SW 1271 (cell line): ENCODE measurements at regions not wholly inside any gene's neighbourhood (a gene's known extent, or its start where the extent isn't known, plus 50 kb on each side); places are given as distances from the start of the nearest gene placed in this dataset.
"Not testable (repeated sequence)": the region's sequence is repeated elsewhere in the genome, so short reads cannot be mapped to it uniquely, and the experiment has no call there.

Experiments
- DNase-seq, 2 experiments: peaks; one replicate each; lab custom pipeline; 2025; lab: John Stamatoyannopoulos, UW

DNA sequence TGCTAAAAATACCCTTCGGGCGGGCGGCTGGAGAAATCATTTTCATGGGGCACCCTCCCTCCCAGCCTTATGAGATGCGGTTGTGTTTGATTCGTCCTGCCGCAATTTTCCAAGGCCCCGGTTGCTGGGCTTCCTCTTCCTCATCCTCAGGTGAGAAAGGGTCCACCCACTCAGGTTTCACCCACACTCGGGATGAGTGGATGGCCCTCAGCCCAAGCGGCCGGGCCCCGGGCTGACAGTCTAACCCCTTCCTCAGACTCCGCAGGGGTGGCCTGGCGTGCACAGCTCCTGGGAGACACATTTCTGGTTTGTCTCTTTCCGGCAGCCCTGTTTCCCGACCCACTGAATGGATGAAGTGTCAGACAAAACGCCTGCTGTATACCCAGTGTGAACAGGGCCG is 116.5 kb upstream of the LRPAP1 start:
- no peak for DNase-seq

GRCh38 chr4:3648195-3648594 is 116.0 kb upstream of the LRPAP1 start:
- DNase-seq = no peak

GRCh38 chr4:3647421-3647820 is 115.2 kb upstream of the LRPAP1 start:
- DNase-seq = no peak

DNA sequence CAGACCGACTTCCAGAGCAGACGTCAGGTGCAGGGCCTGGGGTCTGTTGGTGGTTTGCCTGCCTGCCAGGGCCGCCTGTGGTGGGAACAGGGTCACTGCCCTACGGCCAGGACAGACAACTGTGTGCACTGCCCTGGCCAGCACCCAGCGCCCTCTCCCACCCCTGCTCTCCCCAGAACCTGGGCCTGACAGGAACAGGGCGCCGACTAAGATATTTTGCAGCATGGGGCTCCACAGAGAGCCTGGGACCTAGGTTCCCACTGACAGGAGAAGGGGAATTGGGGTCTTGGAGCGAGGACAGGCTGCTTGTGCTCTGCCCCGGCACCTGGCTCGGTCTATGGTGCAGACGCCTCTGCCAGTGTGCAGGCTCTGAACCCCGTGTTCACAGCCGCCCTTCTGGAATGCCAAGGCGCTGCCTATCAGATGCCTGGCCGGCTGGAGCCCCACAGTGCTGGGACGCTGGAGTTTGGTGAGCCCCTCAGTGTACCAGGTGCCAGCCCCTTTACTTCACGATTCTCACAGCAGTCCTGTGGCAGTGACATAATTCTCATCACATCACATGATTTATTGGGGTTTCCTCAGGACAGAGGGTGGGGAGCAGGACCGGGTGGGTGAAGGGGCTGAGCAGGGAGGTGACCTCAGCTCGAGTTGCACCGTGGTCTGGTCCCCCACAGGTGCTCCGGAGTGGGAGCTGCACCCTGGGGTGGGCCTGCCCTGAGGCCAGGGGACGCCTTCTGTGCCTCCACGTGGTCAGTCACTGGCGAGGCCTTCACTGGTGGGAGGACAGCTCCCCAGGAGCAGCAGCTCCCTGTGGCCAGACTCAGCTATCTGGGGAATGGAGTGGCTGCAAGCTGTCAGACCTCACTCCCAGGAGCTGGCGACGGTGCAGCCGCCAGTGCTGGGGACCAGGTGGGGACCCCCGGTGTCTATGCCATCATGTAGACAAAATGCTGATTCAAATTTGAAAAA is 113.8 kb upstream of the LRPAP1 start:
- DNase-seq = no peak

GRCh38 chr4:3644849-3645627 is 112.8 kb upstream of the LRPAP1 start:
- peak in 1 of 2 experiments; percentile 43 for DNase-seq

- DNase-seq = no peak
Measured at GRCh38 chr4:3643518-3644433, 111.6 kb upstream of the LRPAP1 start.

- no peak for DNase-seq
Measured at GRCh38 chr4:3642806-3643517, 110.7 kb upstream of the LRPAP1 start.

DNA sequence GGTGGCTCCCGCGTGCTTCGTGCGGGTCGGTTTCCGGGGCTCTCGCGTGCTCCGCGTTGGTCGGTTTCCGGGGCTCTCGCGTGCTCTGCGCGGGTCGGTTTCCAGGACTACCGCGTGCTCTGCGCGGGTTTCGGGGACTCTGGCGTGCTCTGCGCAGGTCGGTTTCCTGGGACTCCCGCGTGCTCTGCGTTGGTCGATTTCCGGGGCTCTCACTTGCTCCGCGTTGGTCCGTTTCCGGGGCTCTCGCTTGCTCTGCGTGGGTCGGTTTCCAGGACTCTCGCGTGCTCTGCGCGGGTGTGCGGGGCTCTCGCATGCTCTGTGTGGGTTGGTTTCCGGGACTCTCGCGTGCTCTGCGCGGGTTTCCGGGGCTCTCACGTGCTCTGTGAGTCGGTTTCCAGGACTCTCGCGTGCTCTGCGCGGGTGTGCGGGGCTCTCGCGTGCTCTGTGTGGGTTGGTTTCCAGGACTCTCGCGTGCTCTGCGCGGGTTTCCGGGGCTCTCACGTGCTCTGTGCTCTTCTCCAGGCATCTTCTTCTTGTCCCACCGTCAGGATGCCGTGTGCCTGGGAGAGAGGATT is 109.9 kb upstream of the LRPAP1 start:
- no peak for DNase-seq

GRCh38 chr4:3641501-3641900 is 109.3 kb upstream of the LRPAP1 start:
- DNase-seq = no peak

DNA sequence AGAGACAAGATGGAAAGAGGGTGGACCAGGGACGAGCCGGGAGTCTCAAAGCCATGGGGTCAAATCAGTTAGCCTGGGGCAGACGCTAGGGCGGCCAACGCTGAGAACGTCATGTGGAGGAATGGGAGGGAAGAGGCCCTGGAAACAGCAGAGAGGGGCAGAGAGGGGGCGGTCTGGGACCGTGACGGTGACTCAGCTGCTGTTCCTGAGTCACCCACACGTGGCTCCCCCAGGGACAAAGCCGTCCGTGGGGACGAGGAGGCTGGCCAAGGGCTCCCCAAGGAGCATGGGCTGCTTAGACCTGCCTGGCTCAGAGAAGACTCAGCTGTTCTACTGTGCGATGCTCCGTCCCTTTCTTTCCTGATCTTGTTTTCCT is 108.4 kb upstream of the LRPAP1 start:
- DNase-seq = no peak

DNA sequence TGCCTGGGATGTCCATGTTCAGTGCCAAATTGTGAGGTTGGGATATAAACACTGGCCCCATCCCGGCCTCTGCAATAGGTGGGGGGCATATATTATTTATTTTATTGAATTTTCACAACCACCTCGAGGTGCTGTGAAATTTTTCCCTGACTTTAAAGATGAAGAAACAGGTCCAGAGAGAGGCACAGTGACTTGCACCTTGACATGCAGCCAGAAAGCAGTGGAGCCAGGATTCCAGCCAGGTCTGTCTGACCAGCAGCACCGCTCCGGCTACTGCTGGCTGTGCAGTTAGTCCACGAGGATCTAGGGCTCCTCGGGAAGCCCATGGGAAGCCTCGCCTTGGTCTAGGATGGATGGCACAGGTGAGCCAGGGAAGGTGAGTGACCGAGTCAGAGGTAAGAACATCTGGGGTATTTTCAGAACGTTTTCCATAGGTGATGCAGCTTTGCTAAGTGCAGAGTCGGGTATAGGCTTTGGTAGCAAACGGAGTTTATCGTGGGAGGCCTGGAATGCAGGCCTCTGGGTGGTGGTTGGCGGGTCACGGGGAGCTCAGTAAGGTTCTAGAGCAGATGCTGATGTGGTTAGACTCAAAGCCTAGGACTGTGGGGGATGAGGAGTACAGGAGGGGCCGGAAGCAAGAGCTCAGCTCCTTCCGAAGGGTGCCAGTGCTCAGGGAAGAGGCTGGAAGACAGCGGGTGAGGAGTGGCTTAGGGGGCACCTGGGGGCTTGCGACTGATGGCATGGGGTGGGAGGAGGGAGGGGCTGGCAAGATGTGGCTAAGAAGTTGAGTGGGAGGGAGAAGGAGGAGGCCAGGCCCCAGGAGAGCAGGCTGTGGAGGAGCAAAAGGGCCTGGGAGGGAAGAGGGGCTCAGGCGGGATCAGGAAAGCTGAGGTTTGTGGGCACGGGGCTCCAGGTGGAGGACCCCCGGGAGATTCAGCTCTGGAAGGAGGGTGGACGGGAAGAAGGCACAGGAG is 107.7 kb upstream of the LRPAP1 start:
- no peak for DNase-seq

- DNase-seq = no peak
Measured at GRCh38 chr4:3638080-3638795, 106.0 kb upstream of the LRPAP1 start.

DNA sequence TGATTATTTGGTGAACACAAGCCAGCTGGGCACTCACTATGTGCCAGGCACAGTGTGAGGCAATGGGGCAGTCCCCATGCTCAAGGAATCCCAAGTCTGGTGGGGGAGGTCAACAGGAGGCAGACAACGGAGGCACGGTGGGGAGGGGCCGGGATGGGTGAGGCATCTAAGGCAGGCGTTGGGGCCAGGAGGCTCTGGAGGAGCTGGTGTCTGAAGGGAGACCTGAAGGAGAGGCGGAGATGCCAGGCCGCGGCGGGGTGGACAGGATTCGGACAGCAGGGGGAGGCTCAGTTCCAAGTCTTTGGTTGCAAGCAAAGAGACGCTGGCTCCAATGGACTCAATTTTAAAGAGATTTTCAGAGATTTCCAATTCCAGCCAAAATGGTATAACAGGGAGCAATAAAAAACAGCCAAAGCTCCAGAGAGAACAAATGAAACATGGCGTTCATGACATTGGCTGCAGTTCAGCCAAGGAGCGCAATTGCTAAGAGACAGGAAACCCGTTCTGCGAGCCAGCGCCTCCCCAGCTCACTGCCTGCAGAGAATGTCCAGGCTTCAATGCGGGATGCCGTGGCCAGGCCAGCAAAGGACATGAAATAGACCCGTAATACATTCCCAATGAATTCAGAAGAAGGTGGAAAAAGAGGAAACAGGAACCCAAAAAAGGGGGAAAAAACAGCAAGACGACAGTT is 105.2 kb upstream of the LRPAP1 start:
- DNase-seq = no peak

DNA sequence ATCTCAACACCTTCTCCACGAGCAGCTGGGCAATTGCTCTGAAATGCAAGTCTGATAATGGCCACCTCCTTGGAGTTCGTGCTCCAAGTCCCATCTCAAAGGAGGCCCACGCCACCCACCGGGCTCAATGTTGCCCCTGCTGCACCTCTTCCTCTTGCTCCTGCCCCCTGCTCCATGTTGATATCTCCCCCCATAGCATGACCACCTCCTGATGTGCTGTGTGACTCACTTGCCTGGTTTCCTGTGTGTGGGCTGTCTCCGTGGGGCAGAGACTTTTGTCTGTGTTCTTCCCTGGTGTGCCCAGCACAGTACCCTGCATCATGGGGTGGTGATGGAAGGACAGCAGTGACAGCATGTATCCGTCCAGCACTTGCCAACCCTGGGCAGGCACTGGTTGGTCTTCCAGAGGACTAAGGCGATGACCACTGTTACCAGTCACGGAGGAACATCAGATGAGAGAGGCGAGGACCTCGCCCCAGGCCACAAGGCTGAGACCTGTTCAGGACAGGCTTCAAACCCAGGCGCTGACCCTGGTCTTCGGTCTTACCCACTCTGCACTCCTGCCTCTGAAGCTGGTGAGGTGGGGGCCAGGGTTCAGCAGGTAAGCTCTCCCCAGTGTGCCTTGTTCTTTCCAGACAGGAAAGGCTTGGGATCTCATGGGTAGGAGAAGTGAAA is 104.6 kb upstream of the LRPAP1 start:
- no peak for DNase-seq

GRCh38 chr4:3636020-3636419 is 103.8 kb upstream of the LRPAP1 start:
- DNase-seq = not testable (repeated sequence)

GRCh38 chr4:3634894-3635820 is 102.9 kb upstream of the LRPAP1 start:
- no peak for DNase-seq
